GM20000 (cell line): ENCODE measurements at regions not wholly inside any gene's neighbourhood (a gene's known extent, or its start where the extent isn't known, plus 50 kb on each side); places are given as distances from the start of the nearest gene placed in this dataset.

Experiments
- DNase-seq: peaks from one replicate; pipeline ENCODE4 v3.0.0; 2012; ENCODE audit warnings: low spot score
- TF ChIP-seq, protein P1 (sequence below): IDR thresholded peaks from 2 replicates; pipeline ENCODE4 v1.5.1; 2012; ENCODE audit warnings: mild to moderate bottlenecking, control low read depth; ENCODE audit errors: extremely low read depth, missing control alignments

- DNase-seq, result peak; percentile 5
- TF ChIP-seq, protein P1, sequence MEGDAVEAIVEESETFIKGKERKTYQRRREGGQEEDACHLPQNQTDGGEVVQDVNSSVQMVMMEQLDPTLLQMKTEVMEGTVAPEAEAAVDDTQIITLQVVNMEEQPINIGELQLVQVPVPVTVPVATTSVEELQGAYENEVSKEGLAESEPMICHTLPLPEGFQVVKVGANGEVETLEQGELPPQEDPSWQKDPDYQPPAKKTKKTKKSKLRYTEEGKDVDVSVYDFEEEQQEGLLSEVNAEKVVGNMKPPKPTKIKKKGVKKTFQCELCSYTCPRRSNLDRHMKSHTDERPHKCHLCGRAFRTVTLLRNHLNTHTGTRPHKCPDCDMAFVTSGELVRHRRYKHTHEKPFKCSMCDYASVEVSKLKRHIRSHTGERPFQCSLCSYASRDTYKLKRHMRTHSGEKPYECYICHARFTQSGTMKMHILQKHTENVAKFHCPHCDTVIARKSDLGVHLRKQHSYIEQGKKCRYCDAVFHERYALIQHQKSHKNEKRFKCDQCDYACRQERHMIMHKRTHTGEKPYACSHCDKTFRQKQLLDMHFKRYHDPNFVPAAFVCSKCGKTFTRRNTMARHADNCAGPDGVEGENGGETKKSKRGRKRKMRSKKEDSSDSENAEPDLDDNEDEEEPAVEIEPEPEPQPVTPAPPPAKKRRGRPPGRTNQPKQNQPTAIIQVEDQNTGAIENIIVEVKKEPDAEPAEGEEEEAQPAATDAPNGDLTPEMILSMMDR, result no peak
Observed at GRCh38 chr2:145692971-145693478, 1173.1 kb upstream of the ZEB2 start.

DNA sequence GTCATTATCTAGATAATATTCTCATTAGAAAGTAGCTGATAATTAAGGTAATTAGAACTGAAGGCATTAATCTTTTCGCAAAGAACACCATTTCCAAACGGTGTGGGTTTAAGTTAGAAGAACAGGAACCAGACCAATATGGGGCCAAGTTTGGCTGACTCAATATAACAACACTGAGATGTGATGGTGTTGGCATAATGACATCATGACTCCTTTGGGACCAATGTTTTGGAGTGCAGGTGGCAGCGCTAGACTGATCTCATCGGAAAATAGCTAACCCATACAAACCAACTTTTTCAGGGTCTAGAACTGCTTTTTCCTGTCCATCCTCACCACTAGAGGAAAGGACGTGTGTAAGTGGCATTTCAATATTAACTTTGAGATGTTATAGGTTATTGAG, 1171.7 kb upstream of the ZEB2 start:
- TF ChIP-seq, protein P1, result no peak

GRCh38 chr2:145690183-145690778, 1170.4 kb upstream of the ZEB2 start:
- no peak for DNase-seq

More for the DNA sequence above, 1171.7 kb upstream of the ZEB2 start:
- no peak for DNase-seq

GRCh38 chr2:145689277-145689676, 1169.4 kb upstream of the ZEB2 start:
- DNase-seq, result no peak
- TF ChIP-seq, protein P1, result no peak

More at GRCh38 chr2:145690183-145690778, 1170.4 kb upstream of the ZEB2 start:
- TF ChIP-seq, protein P1, result no peak

DNA sequence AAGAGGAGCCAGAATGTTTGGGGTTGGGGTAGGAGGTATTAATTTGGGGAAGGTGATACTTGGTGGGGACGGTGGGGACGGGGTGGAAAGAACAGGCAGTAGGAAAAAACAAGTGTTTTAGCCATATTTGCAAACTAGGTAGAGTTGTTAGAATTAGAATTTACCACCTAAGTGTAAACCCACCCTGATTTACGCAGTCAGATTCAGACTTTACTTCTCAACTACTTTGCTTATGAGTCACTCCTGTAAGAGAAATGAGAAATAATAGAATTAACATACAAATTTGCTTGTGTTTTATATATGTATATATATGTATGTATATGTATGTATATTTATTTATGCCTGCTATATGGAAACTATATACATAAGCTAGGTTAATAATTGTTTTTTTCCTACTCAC, 1168.2 kb upstream of the ZEB2 start:
- DNase-seq, result no peak
- TF ChIP-seq, protein P1, result no peak

- DNase-seq, result no peak
Observed at GRCh38 chr2:145687442-145688134, 1167.7 kb upstream of the ZEB2 start.

GRCh38 chr2:145685383-145686050, 1165.6 kb upstream of the ZEB2 start:
- TF ChIP-seq, protein P1, result no peak
- no peak for DNase-seq

More at GRCh38 chr2:145687442-145688134, 1167.7 kb upstream of the ZEB2 start:
- TF ChIP-seq, protein P1, result no peak
